Panc1 (cell line): ENCODE measurements at regions not wholly inside any gene's neighbourhood (a gene's known extent, or its start where the extent isn't known, plus 50 kb on each side); places are given as distances from the start of the nearest gene placed in this dataset.

Experiments used
- CTCF ChIP-seq: fragments of 450-650 bp; IDR thresholded peaks from 2 replicates; pipeline ENCODE4 v1.5.1; 2017; ENCODE audit warnings: mild to moderate bottlenecking
- POLR2AphosphoS5 ChIP-seq: IDR thresholded peaks from 2 replicates; pipeline ENCODE4 v1.6.1; 2012; ENCODE audit warnings: mild to moderate bottlenecking, low read depth, low read length, moderate library complexity
- REST ChIP-seq, 2 experiments: IDR thresholded peaks; 2 replicates each; pipeline ENCODE4 v1.6.1; 2011 to 2012; ENCODE audit warnings: low read depth in 2 of 2, control low read depth in 1 of 2, low read length in 1 of 2, mild to moderate bottlenecking in 1 of 2, moderate library complexity in 1 of 2; ENCODE audit not compliant: insufficient read depth in 1 of 2
- SIN3A ChIP-seq: IDR thresholded peaks from 2 replicates; pipeline ENCODE4 v1.6.1; 2012; ENCODE audit warnings: low read depth, mild to moderate bottlenecking, low read length, moderate library complexity, borderline replicate concordance; ENCODE audit not compliant: insufficient read depth
- TCF7L2 ChIP-seq: IDR thresholded peaks from 2 replicates; pipeline ENCODE4 v1.6.1; 2011; ENCODE audit warnings: mild to moderate bottlenecking, low read depth, low read length, inconsistent platforms

GRCh38 chr16:86965331-86965730 lies 351.9 kb downstream of the C16orf95 start:
- TF ChIP-seq CTCF: no peak
- no peak for TF ChIP-seq POLR2AphosphoS5
- no peak for TF ChIP-seq REST (IDR thresholded peaks at IDR 0.05; ENCODE audit: insufficient read depth in 1 of 2, low read depth in 2 of 2, low read length in 1 of 2)
- TF ChIP-seq SIN3A: no peak
- TF ChIP-seq TCF7L2: no peak
